ENCODE measurements at regions not wholly inside any gene's neighbourhood (a gene's known extent, or its start where the extent isn't known, plus 50 kb on each side); places are given as distances from the start of the nearest gene placed in this dataset.

GRCh38 chr6:68013780-68014515, 621.1 kb upstream of the ADGRB3 start:
- no peak for DNase-seq (ENCODE audit: low spot score)
- Mint-ChIP-seq H3K27ac (ENCODE audit: unreplicated experiment) (no peak overlapping the region), H3K36me3 (ENCODE audit: low read depth) (no peaks in the 10 kb centered on the region), H3K27me3 (ENCODE audit: low read depth) (peaks cover 6% of the 10 kb centered on the region), H3K4me3 (ENCODE audit: unreplicated experiment) (no peak overlapping the region), H3K9me3 (ENCODE audit: low read depth) (no peaks in the 10 kb centered on the region), H3K4me1 (ENCODE audit: low read depth) (no peaks in the 10 kb centered on the region)
- TF ChIP-seq, protein P1, sequence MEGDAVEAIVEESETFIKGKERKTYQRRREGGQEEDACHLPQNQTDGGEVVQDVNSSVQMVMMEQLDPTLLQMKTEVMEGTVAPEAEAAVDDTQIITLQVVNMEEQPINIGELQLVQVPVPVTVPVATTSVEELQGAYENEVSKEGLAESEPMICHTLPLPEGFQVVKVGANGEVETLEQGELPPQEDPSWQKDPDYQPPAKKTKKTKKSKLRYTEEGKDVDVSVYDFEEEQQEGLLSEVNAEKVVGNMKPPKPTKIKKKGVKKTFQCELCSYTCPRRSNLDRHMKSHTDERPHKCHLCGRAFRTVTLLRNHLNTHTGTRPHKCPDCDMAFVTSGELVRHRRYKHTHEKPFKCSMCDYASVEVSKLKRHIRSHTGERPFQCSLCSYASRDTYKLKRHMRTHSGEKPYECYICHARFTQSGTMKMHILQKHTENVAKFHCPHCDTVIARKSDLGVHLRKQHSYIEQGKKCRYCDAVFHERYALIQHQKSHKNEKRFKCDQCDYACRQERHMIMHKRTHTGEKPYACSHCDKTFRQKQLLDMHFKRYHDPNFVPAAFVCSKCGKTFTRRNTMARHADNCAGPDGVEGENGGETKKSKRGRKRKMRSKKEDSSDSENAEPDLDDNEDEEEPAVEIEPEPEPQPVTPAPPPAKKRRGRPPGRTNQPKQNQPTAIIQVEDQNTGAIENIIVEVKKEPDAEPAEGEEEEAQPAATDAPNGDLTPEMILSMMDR (IDR thresholded peaks at IDR 0.05): no peak

- DNase-seq (ENCODE audit: low spot score): no peak
- TF ChIP-seq, protein P1 (IDR thresholded peaks at IDR 0.05): no peak
- Mint-ChIP-seq H3K4me3 (ENCODE audit: unreplicated experiment) (no peak overlapping the region), H3K36me3 (ENCODE audit: low read depth) (no peaks in the 10 kb centered on the region), H3K27ac (ENCODE audit: unreplicated experiment) (no peak overlapping the region), H3K4me1 (ENCODE audit: low read depth) (no peaks in the 10 kb centered on the region), H3K27me3 (ENCODE audit: low read depth) (peaks cover 6% of the 10 kb centered on the region), H3K9me3 (ENCODE audit: low read depth) (no peaks in the 10 kb centered on the region)
Measured at GRCh38 chr6:68012822-68013221, 622.3 kb upstream of the ADGRB3 start.

DNA sequence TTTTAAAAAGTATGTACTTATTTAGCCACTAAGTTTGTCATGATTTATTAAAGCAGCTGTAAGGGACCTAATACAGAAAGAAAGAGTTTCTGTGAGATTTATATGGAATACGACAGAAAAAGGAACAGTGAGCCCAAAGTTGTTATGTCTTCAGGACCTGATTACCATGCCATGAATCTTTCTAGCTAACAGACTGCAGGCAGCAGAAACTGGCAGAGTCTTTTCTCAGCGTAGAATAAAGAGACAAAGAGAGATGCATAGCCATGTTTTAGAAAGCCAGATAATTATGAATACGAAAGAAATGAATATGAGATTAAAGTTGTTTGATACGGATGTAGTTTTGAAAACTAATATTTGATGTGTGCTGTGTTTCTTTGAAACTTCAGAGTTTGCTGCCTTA, 624.1 kb upstream of the ADGRB3 start:
- Mint-ChIP-seq H3K4me1 (ENCODE audit: low read depth) (no peaks in the 10 kb centered on the region), H3K4me3 (ENCODE audit: unreplicated experiment) (no peak overlapping the region), H3K27me3 (ENCODE audit: low read depth) (peaks cover 9% of the 10 kb centered on the region), H3K9me3 (ENCODE audit: low read depth) (no peaks in the 10 kb centered on the region), H3K36me3 (ENCODE audit: low read depth) (no peaks in the 10 kb centered on the region), H3K27ac (ENCODE audit: unreplicated experiment) (no peak overlapping the region)
- DNase-seq (ENCODE audit: low spot score): no peak
- TF ChIP-seq, protein P1 (IDR thresholded peaks at IDR 0.05): no peak

- no peaks in the 10 kb centered on the region for H3K36me3 Mint-ChIP-seq (ENCODE audit: low read depth)
- H3K27me3 Mint-ChIP-seq (ENCODE audit: low read depth): peaks cover 9% of the 10 kb centered on the region
- DNase-seq (ENCODE audit: low spot score): no peak
- TF ChIP-seq, protein P1 (IDR thresholded peaks at IDR 0.05): no peak
- no peaks in the 10 kb centered on the region for H3K9me3 Mint-ChIP-seq (ENCODE audit: low read depth)
- no peak overlapping the region for H3K27ac Mint-ChIP-seq (ENCODE audit: unreplicated experiment)
- no peaks in the 10 kb centered on the region for H3K4me1 Mint-ChIP-seq (ENCODE audit: low read depth)
- H3K4me3 Mint-ChIP-seq (ENCODE audit: unreplicated experiment): no peak overlapping the region
Measured at GRCh38 chr6:68008445-68008844, 626.6 kb upstream of the ADGRB3 start.

DNA sequence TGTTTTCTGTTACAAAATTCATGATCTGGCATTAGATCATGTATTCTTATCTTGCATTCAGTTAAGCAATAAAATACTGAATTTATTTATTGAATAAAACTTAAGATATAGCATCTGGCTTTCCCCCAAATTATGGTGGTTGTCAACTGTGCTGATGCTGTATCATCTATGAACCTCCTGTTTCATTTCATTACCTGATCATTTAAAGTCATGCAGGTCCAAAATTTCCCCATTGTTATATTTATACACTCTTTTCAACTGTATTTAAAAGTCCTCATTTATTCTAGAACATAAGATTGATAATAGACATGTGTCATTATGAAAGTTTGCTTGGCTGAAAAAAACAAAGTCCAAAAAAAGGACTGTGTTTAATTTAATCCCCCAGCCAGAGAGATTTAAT, 627.4 kb upstream of the ADGRB3 start:
- Mint-ChIP-seq H3K9me3 (ENCODE audit: low read depth) (no peaks in the 10 kb centered on the region), H3K27ac (ENCODE audit: unreplicated experiment) (no peak overlapping the region), H3K36me3 (ENCODE audit: low read depth) (no peaks in the 10 kb centered on the region), H3K4me3 (ENCODE audit: unreplicated experiment) (no peak overlapping the region), H3K4me1 (ENCODE audit: low read depth) (no peaks in the 10 kb centered on the region), H3K27me3 (ENCODE audit: low read depth) (peaks cover 9% of the 10 kb centered on the region)
- DNase-seq (ENCODE audit: low spot score): no peak
- TF ChIP-seq, protein P1 (IDR thresholded peaks at IDR 0.05): no peak
